ENCODE measurements at regions not wholly inside any gene's neighbourhood (a gene's known extent, or its start where the extent isn't known, plus 50 kb on each side); places are given as distances from the start of the nearest gene placed in this dataset.
A peak's percentile ranks its signal among the peaks of the same experiment; 100 is the strongest.

GRCh38 chr3:18499301-18499700, 74.2 kb upstream of the SATB1 start:
- H4K91ac ChIP-seq (ENCODE audit: insufficient read length, low read depth, low read length) = no peak overlapping the region
- H2AFZ ChIP-seq (ENCODE audit: low read length) = no peak overlapping the region
- H3K4me3 Mint-ChIP-seq = no peak overlapping the region
- H3K4me1 ChIP-seq (ENCODE audit: insufficient read depth, low read length) = no peaks in the 10 kb centered on the region; the same call in 1 of the 2 replicates
- peaks cover 20 to 25% of the 10 kb centered on the region in 2 experiments for H3K4me1 Mint-ChIP-seq
- no peak for DNase-seq
- no peak overlapping the region for H3K27ac ChIP-seq (ENCODE audit: insufficient read length, low read depth, low read length)
- H3K79me1 ChIP-seq (ENCODE audit: insufficient read depth, low read depth, low read length, poor library complexity, severe bottlenecking) = no peaks in the 10 kb centered on the region
- H3K23ac ChIP-seq (ENCODE audit: insufficient read length, low read depth, low read length) = no peak overlapping the region
- H2BK120ac ChIP-seq (ENCODE audit: low read depth, low read length, poor library complexity, severe bottlenecking) = no peak overlapping the region
- H4K5ac ChIP-seq (ENCODE audit: insufficient read length, low read depth, low read length) = no peak overlapping the region
- H2BK5ac ChIP-seq (ENCODE audit: insufficient read length, low read length) = no peak overlapping the region
- no peak overlapping the region for H3K9ac ChIP-seq (ENCODE audit: extremely low read depth, insufficient read length, low read length)
- no peak overlapping the region for H2BK15ac ChIP-seq (ENCODE audit: low read depth, low read length)
- peak overlapping the region in 1 of 3 experiments; percentile 41; a peak in 2 of 7 replicates for H3K27ac Mint-ChIP-seq
- no peak overlapping the region for H3K56ac ChIP-seq (ENCODE audit: insufficient read length, low read depth, low read length)
- no peaks in the 10 kb centered on the region for H3K79me2 ChIP-seq (ENCODE audit: insufficient read depth, low read length)
- H3K9me3 Mint-ChIP-seq = no peaks in the 10 kb centered on the region
- H4K8ac ChIP-seq (replicated peaks; ENCODE audit: insufficient read length, low read depth, low read length) = no peak overlapping the region
- H3K27me3 Mint-ChIP-seq (ENCODE audit: low read depth) = no peaks in the 10 kb centered on the region
- no peak overlapping the region for H3K4me2 ChIP-seq (ENCODE audit: insufficient read depth, insufficient read length, low read length)
- H3K36me3 Mint-ChIP-seq (ENCODE audit: insufficient read depth in 1 of 3, low read depth in 3 of 3) = no peaks in the 10 kb centered on the region
- H3K4ac ChIP-seq (ENCODE audit: low read depth, low read length) = no peak overlapping the region
- no peaks in the 10 kb centered on the region for H3K23me2 ChIP-seq (ENCODE audit: insufficient read length, low read depth, low read length, poor library complexity, severe bottlenecking)
- H2BK20ac ChIP-seq (ENCODE audit: low read depth, low read length, poor library complexity, severe bottlenecking) = no peak overlapping the region
- H2AK5ac ChIP-seq (ENCODE audit: insufficient read length, low read length) = no peak overlapping the region
- H3K18ac ChIP-seq (ENCODE audit: insufficient read length, low read depth, low read length) = no peak overlapping the region
- no peaks in the 10 kb centered on the region for H3K27me3 ChIP-seq (ENCODE audit: insufficient read depth, low read length)
- H2BK12ac ChIP-seq (ENCODE audit: insufficient read length, low read depth, low read length) = no peak overlapping the region
- no peak overlapping the region for H3K14ac ChIP-seq (ENCODE audit: insufficient read depth, low read length)
- H4K20me1 ChIP-seq (ENCODE audit: control insufficient read depth, insufficient read depth, insufficient read length) = no peaks in the 10 kb centered on the region
- no peak overlapping the region for H3T11ph ChIP-seq (ENCODE audit: low read length)
- no peak for TF ChIP-seq CTCF (conservative IDR thresholded peaks at IDR 0.05)
- H3K9me3 ChIP-seq (ENCODE audit: control insufficient read depth, low read depth, low read length) = no peaks in the 10 kb centered on the region
- WGBS (ENCODE audit: extremely low coverage, insufficient read length, low lambda C conversion rate) = no CpG with 5 or more reads among the region's 3 CpGs
